ENCODE measurements at regions not wholly inside any gene's neighbourhood (a gene's known extent, or its start where the extent isn't known, plus 50 kb on each side); places are given as distances from the start of the nearest gene placed in this dataset.

DNA sequence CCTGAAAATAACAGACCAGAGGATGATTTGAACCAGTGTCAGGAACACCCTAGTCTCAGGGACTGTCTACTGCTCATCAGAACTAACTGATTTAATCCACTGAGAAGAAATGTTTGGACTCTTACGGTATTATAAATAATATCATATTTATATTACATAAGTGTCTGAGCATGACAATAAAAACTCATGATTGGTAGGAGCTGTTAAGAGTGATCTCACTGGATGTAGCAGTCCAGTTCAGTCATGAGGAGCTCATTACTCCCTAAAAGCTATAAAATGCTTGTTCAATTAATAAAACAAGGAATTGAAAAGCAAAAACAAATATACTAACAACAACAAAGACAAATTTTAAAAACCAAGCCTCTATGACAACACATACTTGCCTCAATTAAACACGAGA lies 68.8 kb upstream of the BCL9 start:
- Histone ChIP-seq H3K4me2 (ENCODE audit: low read length, poor library complexity, severe bottlenecking) (no peak overlapping the region), H2BK15ac (ENCODE audit: low read depth, poor library complexity, severe bottlenecking) (no peak overlapping the region), H3K18ac (ENCODE audit: low read depth in 1 of 2, low read length in 2 of 2) (no peak overlapping the region), H2BK120ac (ENCODE audit: low read depth, low read length) (no peak overlapping the region), H3K9ac (ENCODE audit: low read length) (peak overlapping the region; percentile 81), H3K4me3 (ENCODE audit: insufficient read depth in 1 of 2, low read depth in 1 of 2, low read length in 2 of 2) (no peak overlapping the region), H3K4me1 (ENCODE audit: control insufficient read depth, insufficient read depth, low read depth, low read length) (no peaks in the 10 kb centered on the region), H3K4ac (ENCODE audit: low read depth in 1 of 2, low read length in 2 of 2) (no peak overlapping the region), H2BK12ac (ENCODE audit: low read length in 2 of 2) (no peak overlapping the region), H3K79me1 (replicated peaks; ENCODE audit: low read length, poor library complexity, severe bottlenecking) (no peaks in the 10 kb centered on the region), H2AFZ (ENCODE audit: low read depth, low read length) (no peak overlapping the region), H3K14ac (ENCODE audit: low read length in 2 of 2) (no peak overlapping the region), H3K9me3 (ENCODE audit: control insufficient read depth, low read length) (peaks cover 9% of the 10 kb centered on the region), H3K27ac (ENCODE audit: low read length, poor library complexity, severe bottlenecking) (no peak overlapping the region), H2BK5ac (ENCODE audit: low read depth, low read length, poor library complexity, severe bottlenecking) (no peak overlapping the region), H3K23ac (ENCODE audit: low read length in 2 of 2) (no peak overlapping the region), H2AK5ac (ENCODE audit: low read length, severe bottlenecking) (no peak overlapping the region), H4K91ac (ENCODE audit: low read length) (no peak overlapping the region), H4K8ac (ENCODE audit: low read length) (no peak overlapping the region), H3K27me3 (ENCODE audit: control insufficient read depth in 1 of 2, insufficient read depth in 1 of 2, low read length in 2 of 2) (peaks cover 0 to 4% of the 10 kb centered on the region in 2 experiments), H3K36me3 (ENCODE audit: control insufficient read depth in 1 of 2, insufficient read depth in 2 of 2, low read depth in 1 of 2, low read length in 2 of 2) (no peaks in the 10 kb centered on the region)
- DNase-seq = no peak
- WGBS = 63% methylated on average over 1 of the region's 2 CpGs

DNA sequence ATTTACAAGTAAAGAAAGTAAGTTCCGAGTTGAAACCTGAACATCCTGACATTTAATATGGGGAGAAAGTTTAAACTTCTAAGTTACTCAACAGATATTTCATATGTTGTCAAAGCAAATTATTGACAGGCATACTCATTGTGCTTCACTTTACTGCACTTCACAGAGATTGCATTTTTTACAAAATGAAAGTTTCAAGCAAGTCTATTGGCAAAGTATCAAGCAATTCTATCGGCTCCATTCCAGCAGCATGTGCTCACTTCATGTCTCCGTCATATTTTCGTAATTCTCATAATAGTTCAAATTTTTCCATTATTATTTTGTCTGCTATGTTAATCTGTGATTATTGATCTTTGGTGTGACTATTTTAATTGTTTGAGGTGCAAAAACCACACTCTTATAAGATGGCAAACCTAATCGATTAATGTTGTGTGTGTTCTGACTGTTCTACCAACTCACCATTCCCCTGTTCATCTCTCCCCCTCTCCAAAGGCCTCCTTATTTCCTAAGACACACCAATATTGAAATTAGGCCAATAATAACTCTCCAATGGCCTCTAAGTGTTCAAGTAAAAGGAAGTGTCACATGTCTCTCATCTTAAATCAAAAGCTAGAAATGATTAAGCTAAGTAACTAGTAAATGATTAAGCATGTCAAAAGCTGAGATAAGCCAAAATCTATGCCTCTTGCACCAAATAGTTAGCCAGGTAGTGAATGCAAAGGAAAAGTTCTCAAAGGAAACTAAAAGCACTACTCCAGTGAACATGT lies 68.2 kb upstream of the BCL9 start:
- Histone ChIP-seq H2BK5ac (ENCODE audit: low read depth, low read length, poor library complexity, severe bottlenecking) (no peak overlapping the region), H3K9ac (ENCODE audit: low read length) (peak overlapping the region; percentile 81), H4K8ac (ENCODE audit: low read length) (no peak overlapping the region)

DNA sequence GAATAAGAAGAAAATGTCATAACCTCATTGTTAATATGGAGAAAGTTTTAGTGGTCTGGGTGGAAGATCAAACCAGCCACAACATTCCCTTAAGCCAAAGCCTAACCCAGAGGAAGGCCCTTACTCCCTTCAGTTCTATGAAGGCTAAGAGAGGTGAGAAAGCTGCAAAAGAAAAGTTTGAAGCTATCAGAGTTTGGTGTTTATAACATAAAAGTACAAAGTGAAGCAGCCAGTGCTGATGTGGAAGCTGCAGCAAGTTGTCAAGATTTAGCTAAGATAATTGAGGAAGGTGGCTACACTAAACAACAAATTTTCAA lies 67.6 kb upstream of the BCL9 start:
- peaks cover 0 to 4% of the 10 kb centered on the region in 2 experiments for H3K27me3 ChIP-seq (ENCODE audit: control insufficient read depth in 1 of 2, insufficient read depth in 1 of 2, low read length in 2 of 2)
- no peaks in the 10 kb centered on the region for H3K4me1 ChIP-seq (ENCODE audit: control insufficient read depth, insufficient read depth, low read depth, low read length)
- no peak overlapping the region for H3K4me2 ChIP-seq (ENCODE audit: low read length, poor library complexity, severe bottlenecking)
- no peak overlapping the region for H3K27ac ChIP-seq (ENCODE audit: low read length, poor library complexity, severe bottlenecking)
- H4K91ac ChIP-seq (ENCODE audit: low read length) = no peak overlapping the region
- H2AFZ ChIP-seq (ENCODE audit: low read depth, low read length) = no peak overlapping the region
- H2BK15ac ChIP-seq (ENCODE audit: low read depth, poor library complexity, severe bottlenecking) = no peak overlapping the region
- H3K4ac ChIP-seq (ENCODE audit: low read depth in 1 of 2, low read length in 2 of 2) = no peak overlapping the region
- no peak overlapping the region for H3K14ac ChIP-seq (ENCODE audit: low read length in 2 of 2)
- H2BK120ac ChIP-seq (ENCODE audit: low read depth, low read length) = no peak overlapping the region
- H2BK5ac ChIP-seq (ENCODE audit: low read depth, low read length, poor library complexity, severe bottlenecking) = no peak overlapping the region
- H3K4me3 ChIP-seq (ENCODE audit: insufficient read depth in 1 of 2, low read depth in 1 of 2, low read length in 2 of 2) = no peak overlapping the region
- H3K9ac ChIP-seq (ENCODE audit: low read length) = no peak overlapping the region
- H3K18ac ChIP-seq (ENCODE audit: low read depth in 1 of 2, low read length in 2 of 2) = no peak overlapping the region
- no peak overlapping the region for H2BK12ac ChIP-seq (ENCODE audit: low read length in 2 of 2)
- no peaks in the 10 kb centered on the region for H3K36me3 ChIP-seq (ENCODE audit: control insufficient read depth in 1 of 2, insufficient read depth in 2 of 2, low read depth in 1 of 2, low read length in 2 of 2)
- H3K23ac ChIP-seq (ENCODE audit: low read length in 2 of 2) = no peak overlapping the region
- no peak for DNase-seq
- H4K8ac ChIP-seq (ENCODE audit: low read length) = no peak overlapping the region
- no peak overlapping the region for H2AK5ac ChIP-seq (ENCODE audit: low read length, severe bottlenecking)
- H3K79me1 ChIP-seq (replicated peaks; ENCODE audit: low read length, poor library complexity, severe bottlenecking) = no peaks in the 10 kb centered on the region
- peaks cover under 1% of the 10 kb centered on the region for H3K9me3 ChIP-seq (ENCODE audit: control insufficient read depth, low read length)

More for the DNA sequence above, 68.2 kb upstream of the BCL9 start:
- H3K4me3 ChIP-seq (ENCODE audit: insufficient read depth in 1 of 2, low read depth in 1 of 2, low read length in 2 of 2) = no peak overlapping the region
- H2AFZ ChIP-seq (ENCODE audit: low read depth, low read length) = no peak overlapping the region
- H3K4me2 ChIP-seq (ENCODE audit: low read length, poor library complexity, severe bottlenecking) = no peak overlapping the region
- 100% methylated on average over 1 of the region's 5 CpGs for WGBS
- no peak overlapping the region for H3K23ac ChIP-seq (ENCODE audit: low read length in 2 of 2)
- DNase-seq = no peak
- no peak overlapping the region for H2BK120ac ChIP-seq (ENCODE audit: low read depth, low read length)
- H3K36me3 ChIP-seq (ENCODE audit: control insufficient read depth in 1 of 2, insufficient read depth in 2 of 2, low read depth in 1 of 2, low read length in 2 of 2) = no peaks in the 10 kb centered on the region
- H2BK12ac ChIP-seq (ENCODE audit: low read length in 2 of 2) = no peak overlapping the region
- no peak overlapping the region for H3K4ac ChIP-seq (ENCODE audit: low read depth in 1 of 2, low read length in 2 of 2)
- H3K9me3 ChIP-seq (ENCODE audit: control insufficient read depth, low read length) = peaks cover 2% of the 10 kb centered on the region
- H2BK15ac ChIP-seq (ENCODE audit: low read depth, poor library complexity, severe bottlenecking) = no peak overlapping the region
- peaks cover 0 to 4% of the 10 kb centered on the region in 2 experiments for H3K27me3 ChIP-seq (ENCODE audit: control insufficient read depth in 1 of 2, insufficient read depth in 1 of 2, low read length in 2 of 2)
- no peak overlapping the region for H2AK5ac ChIP-seq (ENCODE audit: low read length, severe bottlenecking)
- no peak overlapping the region for H3K18ac ChIP-seq (ENCODE audit: low read depth in 1 of 2, low read length in 2 of 2)
- H3K79me1 ChIP-seq (replicated peaks; ENCODE audit: low read length, poor library complexity, severe bottlenecking) = no peaks in the 10 kb centered on the region
- no peak overlapping the region for H3K14ac ChIP-seq (ENCODE audit: low read length in 2 of 2)
- H4K91ac ChIP-seq (ENCODE audit: low read length) = no peak overlapping the region
- no peak overlapping the region for H3K27ac ChIP-seq (ENCODE audit: low read length, poor library complexity, severe bottlenecking)
- H3K4me1 ChIP-seq (ENCODE audit: control insufficient read depth, insufficient read depth, low read depth, low read length) = no peaks in the 10 kb centered on the region

DNA sequence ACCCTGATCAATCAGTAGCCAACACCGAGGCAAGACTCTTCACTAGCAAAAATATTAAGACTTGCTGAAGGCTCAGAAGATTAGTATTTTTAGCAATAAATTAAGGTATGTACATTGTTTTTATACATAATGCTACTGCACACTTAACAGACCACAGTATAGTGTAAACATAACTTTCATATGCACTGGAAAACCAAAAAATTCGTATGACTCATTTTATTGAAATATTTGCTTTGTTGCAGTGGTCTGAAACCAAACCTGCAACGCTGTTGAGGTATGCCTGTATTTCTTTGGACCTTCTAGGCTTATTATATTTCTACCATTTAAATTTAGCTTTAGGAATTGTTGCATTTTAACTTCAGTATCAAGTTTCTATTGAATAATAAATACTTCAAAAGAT lies 65.8 kb upstream of the BCL9 start:
- Histone ChIP-seq H2AFZ (ENCODE audit: low read depth, low read length) (no peak overlapping the region), H3K36me3 (ENCODE audit: control insufficient read depth in 1 of 2, insufficient read depth in 2 of 2, low read depth in 1 of 2, low read length in 2 of 2) (no peaks in the 10 kb centered on the region), H3K27ac (ENCODE audit: low read length, poor library complexity, severe bottlenecking) (no peak overlapping the region), H2BK120ac (ENCODE audit: low read depth, low read length) (no peak overlapping the region), H2BK12ac (ENCODE audit: low read length in 2 of 2) (no peak overlapping the region), H2BK5ac (ENCODE audit: low read depth, low read length, poor library complexity, severe bottlenecking) (no peak overlapping the region), H3K4ac (ENCODE audit: low read depth in 1 of 2, low read length in 2 of 2) (no peak overlapping the region), H3K4me1 (ENCODE audit: control insufficient read depth, insufficient read depth, low read depth, low read length) (no peaks in the 10 kb centered on the region), H4K91ac (ENCODE audit: low read length) (no peak overlapping the region), H3K18ac (ENCODE audit: low read depth in 1 of 2, low read length in 2 of 2) (no peak overlapping the region), H2BK15ac (ENCODE audit: low read depth, poor library complexity, severe bottlenecking) (no peak overlapping the region), H4K8ac (ENCODE audit: low read length) (no peak overlapping the region), H3K27me3 (ENCODE audit: control insufficient read depth in 1 of 2, insufficient read depth in 1 of 2, low read length in 2 of 2) (peaks cover 0 to 4% of the 10 kb centered on the region in 2 experiments), H3K4me3 (ENCODE audit: insufficient read depth in 1 of 2, low read depth in 1 of 2, low read length in 2 of 2) (no peak overlapping the region), H3K4me2 (ENCODE audit: low read length, poor library complexity, severe bottlenecking) (no peak overlapping the region), H3K9me3 (ENCODE audit: control insufficient read depth, low read length) (no peaks in the 10 kb centered on the region), H3K23ac (ENCODE audit: low read length in 2 of 2) (no peak overlapping the region), H3K14ac (ENCODE audit: low read length in 2 of 2) (no peak overlapping the region), H3K79me1 (replicated peaks; ENCODE audit: low read length, poor library complexity, severe bottlenecking) (no peaks in the 10 kb centered on the region), H2AK5ac (ENCODE audit: low read length, severe bottlenecking) (no peak overlapping the region), H3K9ac (ENCODE audit: low read length) (no peak overlapping the region)
- no peak for DNase-seq
- no CpG with 5 or more reads among the region's 3 CpGs for WGBS
